GM12874 (cell line): ENCODE measurements at regions not wholly inside any gene's neighbourhood (a gene's known extent, or its start where the extent isn't known, plus 50 kb on each side); places are given as distances from the start of the nearest gene placed in this dataset.

Source experiments
- CTCF ChIP-seq: IDR thresholded peaks from 2 replicates; pipeline ENCODE4 v1.5.1; 2011; ENCODE audit warnings: low read depth, mild to moderate bottlenecking, control low read depth, low read length, moderate library complexity; ENCODE audit not compliant: insufficient read depth

- TF ChIP-seq CTCF: no peak
Observed at GRCh38 chr4:162443510-162443909, 279.7 kb upstream of the FSTL5 start.

- TF ChIP-seq CTCF: no peak
Observed at GRCh38 chr4:162442128-162442527, 278.3 kb upstream of the FSTL5 start.

GRCh38 chr4:162422312-162422711 is 258.5 kb upstream of the FSTL5 start:
- TF ChIP-seq CTCF: no peak

- no peak for TF ChIP-seq CTCF
Observed at GRCh38 chr4:162410854-162411253, 247.1 kb upstream of the FSTL5 start.

- TF ChIP-seq CTCF: no peak
Observed at GRCh38 chr4:162409048-162409447, 245.2 kb upstream of the FSTL5 start.

GRCh38 chr4:162408309-162408708 is 244.5 kb upstream of the FSTL5 start:
- TF ChIP-seq CTCF: no peak

GRCh38 chr4:162406637-162407365 is 243.0 kb upstream of the FSTL5 start:
- no peak for TF ChIP-seq CTCF
